ENCODE measurements at regions not wholly inside any gene's neighbourhood (a gene's known extent, or its start where the extent isn't known, plus 50 kb on each side); places are given as distances from the start of the nearest gene placed in this dataset.

DNA sequence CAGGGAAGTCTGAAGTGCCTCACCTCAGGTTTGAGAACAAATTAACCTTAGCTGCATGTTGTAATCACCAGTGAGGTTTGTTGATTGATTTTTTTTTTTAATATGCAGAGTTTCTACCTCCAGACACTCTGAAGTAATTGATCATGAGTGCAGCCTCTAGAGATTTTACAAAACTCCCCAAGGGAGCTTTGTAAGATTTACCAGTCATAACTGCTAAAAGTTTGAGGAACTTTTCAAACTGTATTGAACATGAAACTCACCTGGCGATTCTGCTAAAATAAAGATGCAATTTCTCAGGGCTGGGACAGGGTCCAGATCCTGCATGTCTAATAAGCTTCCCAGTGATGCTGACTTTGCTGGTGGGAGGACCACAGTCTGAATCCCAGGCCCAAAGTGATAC lies 339.6 kb upstream of the DCC start:
- TF ChIP-seq CTCF (IDR thresholded peaks at IDR 0.05 in 2 of 3, conservative IDR thresholded peaks at IDR 0.05 in 1 of 3; ENCODE audit: borderline replicate concordance in 1 of 3, insufficient read depth in 1 of 3, low read depth in 2 of 3, low read length in 2 of 3) (no peak), SRF (IDR thresholded peaks at IDR 0.05; ENCODE audit: low read depth) (no peak), MAX (IDR thresholded peaks at IDR 0.05) (no peak), POLR2A (IDR thresholded peaks at IDR 0.05; ENCODE audit: borderline replicate concordance, extremely low read depth, insufficient read depth, insufficient read length) (no peak), YY1 (IDR thresholded peaks at IDR 0.05; ENCODE audit: extremely low read depth, insufficient replicate concordance, low read depth, low read length) (no peak), REST (IDR thresholded peaks at IDR 0.05; ENCODE audit: low read depth) (no peak), CBX3 (IDR thresholded peaks at IDR 0.05; ENCODE audit: low read depth) (no peak), TCF7L2 (IDR thresholded peaks at IDR 0.05; ENCODE audit: borderline replicate concordance, extremely low read depth, insufficient read depth, insufficient read length) (no peak), JUND (IDR thresholded peaks at IDR 0.05) (no peak), EZH2 (IDR thresholded peaks at IDR 0.05) (no peak), ZFX (IDR thresholded peaks at IDR 0.05) (no peak), POLR2AphosphoS5 (IDR thresholded peaks at IDR 0.05; ENCODE audit: low read depth, low read length) (no peak)

Measured in HCT116 (cell line).